GM12872 (cell line): ENCODE measurements at regions not wholly inside any gene's neighbourhood (a gene's known extent, or its start where the extent isn't known, plus 50 kb on each side); places are given as distances from the start of the nearest gene placed in this dataset.

ENCODE experiments used
- TF ChIP-seq, protein P1 (sequence below): IDR thresholded peaks from 3 replicates; pipeline ENCODE4 v1.5.1; 2011; ENCODE audit warnings: low read depth, mild to moderate bottlenecking, low read length, moderate library complexity; ENCODE audit not compliant: insufficient read depth

DNA sequence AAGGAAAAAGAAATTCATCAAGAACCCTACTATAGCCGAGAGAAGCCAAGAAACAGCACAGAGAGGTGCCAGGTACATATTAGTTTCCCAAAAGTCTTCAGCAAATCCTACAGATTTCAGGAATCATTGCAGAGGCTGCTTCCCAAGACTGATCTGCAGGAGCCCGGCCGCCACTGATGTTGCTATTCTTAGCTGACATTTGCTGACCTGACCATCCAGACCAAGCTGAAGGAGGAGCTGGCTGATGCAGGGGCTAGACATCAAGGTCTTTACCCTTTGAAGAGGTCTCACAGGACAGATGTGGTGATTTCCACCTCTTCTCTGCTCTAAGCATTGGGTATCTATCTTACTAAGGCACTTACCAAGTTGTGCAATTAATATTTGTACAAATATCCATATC lies 444.8 kb upstream of the SOX5 start:
- TF ChIP-seq, protein P1, sequence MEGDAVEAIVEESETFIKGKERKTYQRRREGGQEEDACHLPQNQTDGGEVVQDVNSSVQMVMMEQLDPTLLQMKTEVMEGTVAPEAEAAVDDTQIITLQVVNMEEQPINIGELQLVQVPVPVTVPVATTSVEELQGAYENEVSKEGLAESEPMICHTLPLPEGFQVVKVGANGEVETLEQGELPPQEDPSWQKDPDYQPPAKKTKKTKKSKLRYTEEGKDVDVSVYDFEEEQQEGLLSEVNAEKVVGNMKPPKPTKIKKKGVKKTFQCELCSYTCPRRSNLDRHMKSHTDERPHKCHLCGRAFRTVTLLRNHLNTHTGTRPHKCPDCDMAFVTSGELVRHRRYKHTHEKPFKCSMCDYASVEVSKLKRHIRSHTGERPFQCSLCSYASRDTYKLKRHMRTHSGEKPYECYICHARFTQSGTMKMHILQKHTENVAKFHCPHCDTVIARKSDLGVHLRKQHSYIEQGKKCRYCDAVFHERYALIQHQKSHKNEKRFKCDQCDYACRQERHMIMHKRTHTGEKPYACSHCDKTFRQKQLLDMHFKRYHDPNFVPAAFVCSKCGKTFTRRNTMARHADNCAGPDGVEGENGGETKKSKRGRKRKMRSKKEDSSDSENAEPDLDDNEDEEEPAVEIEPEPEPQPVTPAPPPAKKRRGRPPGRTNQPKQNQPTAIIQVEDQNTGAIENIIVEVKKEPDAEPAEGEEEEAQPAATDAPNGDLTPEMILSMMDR = no peak

DNA sequence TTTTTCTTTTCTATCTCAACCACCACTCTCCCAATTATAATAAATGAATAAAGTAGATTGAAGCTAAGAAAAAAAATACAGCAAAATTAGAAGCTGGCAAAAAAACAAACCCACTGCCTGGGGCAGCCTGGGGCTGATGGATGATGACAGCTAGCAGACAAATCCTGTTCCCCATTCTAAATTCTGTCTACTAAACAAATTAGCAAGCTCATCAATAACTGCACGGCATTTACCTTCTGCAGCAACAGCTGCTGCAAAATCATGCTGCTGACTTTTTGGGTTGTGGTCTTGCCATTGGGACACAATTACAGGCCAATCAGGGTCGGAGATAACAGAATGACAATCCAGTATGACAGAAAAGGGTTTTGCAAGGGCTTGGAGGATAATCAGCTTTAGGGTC lies 443.6 kb upstream of the SOX5 start:
- TF ChIP-seq, protein P1 = no peak

DNA sequence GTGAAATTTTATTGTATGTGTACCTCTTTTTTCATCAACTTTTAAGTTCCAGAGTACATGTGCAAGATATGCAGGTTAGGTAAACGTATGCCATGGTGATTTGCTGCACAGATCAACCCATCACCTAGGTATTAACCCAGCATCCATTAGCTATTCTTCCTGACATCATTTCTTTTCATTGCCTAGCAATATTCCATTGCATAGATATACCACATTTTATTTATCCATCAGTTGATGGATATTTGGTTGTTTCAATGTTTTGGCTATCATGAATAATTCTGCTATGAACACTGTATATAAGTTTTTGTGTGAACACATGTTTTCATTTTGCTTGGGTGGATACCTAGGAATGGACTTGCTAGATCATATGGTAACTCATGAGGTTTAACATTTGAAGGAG lies 439.9 kb upstream of the SOX5 start:
- TF ChIP-seq, protein P1 = no peak

DNA sequence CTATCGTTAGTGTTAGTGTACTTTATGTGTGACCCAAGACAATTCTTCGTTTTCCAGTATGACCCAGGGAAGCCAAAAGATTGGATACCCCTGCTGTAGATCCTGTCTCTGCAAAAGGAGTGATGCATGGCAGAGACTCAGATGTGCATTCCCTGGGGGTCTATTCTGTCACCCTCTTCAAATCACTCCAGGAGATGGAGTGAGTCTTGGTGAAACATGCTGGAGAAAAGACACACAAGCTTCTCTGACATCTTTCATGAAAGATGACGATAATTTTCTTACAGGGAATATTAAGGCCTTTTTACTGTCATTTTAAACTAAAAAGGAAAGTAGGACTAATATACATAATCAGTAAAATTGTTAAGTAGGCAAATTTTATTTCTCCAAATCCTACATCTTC lies 437.9 kb upstream of the SOX5 start:
- TF ChIP-seq, protein P1 = no peak

DNA sequence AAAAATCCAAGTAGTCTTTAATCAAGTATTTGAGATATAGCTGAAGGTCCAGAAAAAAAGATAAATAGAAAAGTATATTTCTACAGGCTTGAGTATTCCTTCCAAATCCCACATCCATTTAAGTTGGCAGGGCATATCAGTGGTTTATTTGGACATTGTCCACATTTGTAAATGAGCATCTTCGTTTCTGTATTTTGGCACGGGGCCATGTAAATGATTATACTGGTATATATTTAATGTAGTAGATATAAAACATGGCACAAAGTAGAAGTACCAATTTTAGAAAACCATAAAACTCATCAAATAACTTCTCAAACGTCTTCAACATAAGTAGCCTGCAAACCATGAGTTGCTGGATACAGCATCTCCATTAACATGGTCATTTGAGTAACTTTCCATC lies 437.4 kb upstream of the SOX5 start:
- TF ChIP-seq, protein P1 = no peak

DNA sequence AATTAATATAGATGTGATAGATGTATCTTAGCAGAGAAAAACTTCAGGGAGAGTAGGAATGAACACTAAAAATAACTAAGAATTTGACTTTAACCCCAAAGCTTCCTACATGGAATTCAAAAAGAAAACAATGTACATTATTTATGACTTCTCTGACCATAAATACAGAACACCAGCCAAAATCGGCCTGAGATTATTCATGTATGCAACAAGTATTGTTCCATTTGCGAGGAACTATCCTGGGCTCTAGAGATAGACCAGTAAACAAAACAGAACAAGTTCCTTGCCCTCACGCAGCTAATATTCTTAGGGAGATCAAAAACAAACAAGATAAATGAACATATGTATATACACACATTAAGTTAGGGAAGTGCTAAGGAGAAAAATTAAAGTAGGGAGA lies 432.3 kb upstream of the SOX5 start:
- TF ChIP-seq, protein P1 = no peak

DNA sequence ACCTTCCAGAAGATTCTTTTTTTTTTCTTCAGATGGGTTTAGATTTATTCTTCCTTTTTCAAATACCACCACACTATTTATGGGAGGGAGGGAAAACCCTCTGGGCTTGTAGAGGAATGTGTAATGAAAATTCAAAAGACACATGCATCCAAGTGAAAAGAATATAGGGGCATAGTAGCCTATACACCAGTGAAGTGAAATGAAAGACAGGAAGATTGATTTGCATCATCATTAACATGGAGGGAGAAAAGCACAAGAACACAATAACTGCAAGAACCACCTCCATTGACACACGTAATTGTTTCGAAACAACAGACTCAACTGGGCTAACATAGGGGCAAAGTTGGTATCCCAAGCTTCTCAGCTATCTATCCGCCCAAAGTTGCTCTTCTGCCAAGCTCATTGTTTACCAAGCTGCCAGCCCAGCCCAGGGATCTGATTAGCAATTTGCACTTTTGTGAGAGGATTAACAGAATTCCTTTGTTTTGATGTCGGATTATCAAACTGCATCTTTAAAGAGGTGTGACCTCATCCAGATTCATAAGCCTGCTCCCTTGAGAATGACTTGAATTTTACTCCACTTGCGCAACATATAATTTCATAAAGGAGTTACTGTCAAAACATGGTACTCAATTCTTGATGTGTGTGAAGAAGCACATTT lies 430.5 kb upstream of the SOX5 start:
- TF ChIP-seq, protein P1 = no peak

DNA sequence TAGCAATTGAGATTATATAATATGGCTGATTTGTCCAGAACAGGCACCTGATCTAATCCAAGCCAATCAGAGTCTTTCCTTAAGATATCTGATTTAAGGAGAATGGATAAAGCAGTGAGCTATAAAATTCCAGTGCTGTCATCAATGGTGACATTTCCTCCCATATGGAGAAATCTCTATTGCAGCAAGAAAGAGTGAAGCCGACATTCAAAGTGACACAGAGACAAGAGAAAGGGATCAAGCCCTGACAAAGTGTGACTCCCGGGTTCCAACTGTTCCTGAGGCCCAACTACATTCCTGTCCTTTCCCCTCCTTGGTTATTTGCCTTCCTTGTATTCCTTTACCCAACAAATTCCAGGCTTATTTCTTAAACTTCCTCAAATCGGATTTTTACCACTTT lies 430.0 kb upstream of the SOX5 start:
- TF ChIP-seq, protein P1 = no peak
